ENCODE measurements at regions not wholly inside any gene's neighbourhood (a gene's known extent, or its start where the extent isn't known, plus 50 kb on each side); places are given as distances from the start of the nearest gene placed in this dataset.

GRCh38 chr2:129011466-129012061 lies 692.9 kb upstream of the HS6ST1 start:
- TF ChIP-seq, protein P1, sequence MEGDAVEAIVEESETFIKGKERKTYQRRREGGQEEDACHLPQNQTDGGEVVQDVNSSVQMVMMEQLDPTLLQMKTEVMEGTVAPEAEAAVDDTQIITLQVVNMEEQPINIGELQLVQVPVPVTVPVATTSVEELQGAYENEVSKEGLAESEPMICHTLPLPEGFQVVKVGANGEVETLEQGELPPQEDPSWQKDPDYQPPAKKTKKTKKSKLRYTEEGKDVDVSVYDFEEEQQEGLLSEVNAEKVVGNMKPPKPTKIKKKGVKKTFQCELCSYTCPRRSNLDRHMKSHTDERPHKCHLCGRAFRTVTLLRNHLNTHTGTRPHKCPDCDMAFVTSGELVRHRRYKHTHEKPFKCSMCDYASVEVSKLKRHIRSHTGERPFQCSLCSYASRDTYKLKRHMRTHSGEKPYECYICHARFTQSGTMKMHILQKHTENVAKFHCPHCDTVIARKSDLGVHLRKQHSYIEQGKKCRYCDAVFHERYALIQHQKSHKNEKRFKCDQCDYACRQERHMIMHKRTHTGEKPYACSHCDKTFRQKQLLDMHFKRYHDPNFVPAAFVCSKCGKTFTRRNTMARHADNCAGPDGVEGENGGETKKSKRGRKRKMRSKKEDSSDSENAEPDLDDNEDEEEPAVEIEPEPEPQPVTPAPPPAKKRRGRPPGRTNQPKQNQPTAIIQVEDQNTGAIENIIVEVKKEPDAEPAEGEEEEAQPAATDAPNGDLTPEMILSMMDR (IDR thresholded peaks at IDR 0.05): no peak
- TF ChIP-seq POLR2AphosphoS5 (IDR thresholded peaks at IDR 0.05) (no peak), POLR2A (IDR thresholded peaks at IDR 0.05) (no peak)
- Histone ChIP-seq H3K9me3 (no peaks in the 10 kb centered on the region), H3K4me3 (no peak overlapping the region), H3K27ac (no peak overlapping the region), H3K4me1 (replicated peaks) (no peaks in the 10 kb centered on the region), H3K36me3 (no peaks in the 10 kb centered on the region), H3K27me3 (replicated peaks; ENCODE audit: insufficient read depth) (no peaks in the 10 kb centered on the region)
- no peak for DNase-seq (ENCODE audit: low spot score)
- 82% methylated on average over 9 of the region's 9 CpGs for WGBS
- intact Hi-C loops (cut with DNase I): no loop called here

- intact Hi-C loops (cut with DNase I): no loop called here
- H3K9me3 ChIP-seq: no peaks in the 10 kb centered on the region
- no peaks in the 10 kb centered on the region for H3K4me1 ChIP-seq (replicated peaks)
- no peaks in the 10 kb centered on the region for H3K27me3 ChIP-seq (replicated peaks; ENCODE audit: insufficient read depth)
- DNase-seq (ENCODE audit: low spot score): no peak
- TF ChIP-seq POLR2A (IDR thresholded peaks at IDR 0.05): no peak
- TF ChIP-seq, protein P1 (IDR thresholded peaks at IDR 0.05): no peak
- TF ChIP-seq POLR2AphosphoS5 (IDR thresholded peaks at IDR 0.05): no peak
- WGBS: 64% methylated on average over 2 of the region's 2 CpGs
- H3K36me3 ChIP-seq: no peaks in the 10 kb centered on the region
- no peak overlapping the region for H3K4me3 ChIP-seq
- H3K27ac ChIP-seq: no peak overlapping the region
Measured at GRCh38 chr2:129014432-129014831, 695.8 kb upstream of the HS6ST1 start.

DNA sequence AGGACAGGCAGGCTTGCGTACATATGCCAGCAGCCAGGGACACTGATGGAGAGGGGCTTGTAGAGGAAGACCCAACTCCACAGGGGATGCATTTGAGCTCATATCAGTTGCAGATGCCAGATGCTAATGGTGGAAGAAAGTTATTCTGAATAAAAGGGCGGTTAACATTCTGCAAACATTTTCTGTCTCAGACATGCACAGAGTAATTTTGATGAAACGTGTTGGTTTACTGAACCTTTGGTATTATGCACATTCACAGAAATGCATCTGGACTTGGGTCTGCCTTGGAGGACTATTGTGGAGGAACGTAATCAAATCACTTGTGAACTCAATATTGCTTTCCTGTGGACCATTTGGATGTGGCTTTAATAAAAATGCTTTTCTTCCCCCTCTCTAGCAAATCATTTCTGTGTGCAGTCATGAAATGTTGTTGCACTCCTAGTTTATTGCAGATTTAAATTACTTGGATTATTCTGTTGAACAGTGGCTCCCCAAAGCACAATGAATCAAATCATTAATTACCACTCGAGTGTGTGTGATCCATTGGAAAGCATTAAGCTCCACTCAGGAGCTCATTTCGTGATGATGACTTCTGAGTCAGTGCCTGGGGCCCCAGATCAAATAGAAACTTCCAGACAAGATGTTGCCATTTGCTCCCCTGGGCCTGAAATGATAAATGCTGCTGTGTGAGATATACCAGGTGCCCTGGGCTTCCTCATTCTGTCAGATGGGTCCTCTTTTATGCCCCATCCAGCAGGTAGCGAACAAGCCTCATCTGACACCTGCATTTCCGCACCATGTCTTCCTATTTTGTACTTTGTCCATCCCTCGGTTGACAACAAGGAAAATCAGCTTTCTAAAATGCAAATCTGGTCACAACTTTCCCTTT lies 697.0 kb upstream of the HS6ST1 start:
- TF ChIP-seq, protein P1 (IDR thresholded peaks at IDR 0.05): no peak
- no peak for TF ChIP-seq POLR2A (IDR thresholded peaks at IDR 0.05)
- TF ChIP-seq POLR2AphosphoS5 (IDR thresholded peaks at IDR 0.05): no peak
- H3K27me3 ChIP-seq (replicated peaks; ENCODE audit: insufficient read depth): no peaks in the 10 kb centered on the region
- WGBS: 88% methylated on average over 9 of the region's 9 CpGs
- H3K36me3 ChIP-seq: no peaks in the 10 kb centered on the region
- no peaks in the 10 kb centered on the region for H3K4me1 ChIP-seq (replicated peaks)
- H3K4me3 ChIP-seq: no peak overlapping the region
- H3K9me3 ChIP-seq: no peaks in the 10 kb centered on the region
- no peak for DNase-seq (ENCODE audit: low spot score)
- intact Hi-C loops (cut with DNase I): no loop called here
- H3K27ac ChIP-seq: no peak overlapping the region

- no peaks in the 10 kb centered on the region for H3K9me3 ChIP-seq
- H3K27ac ChIP-seq: no peak overlapping the region
- H3K4me1 ChIP-seq (replicated peaks): no peaks in the 10 kb centered on the region
- H3K27me3 ChIP-seq (replicated peaks; ENCODE audit: insufficient read depth): no peaks in the 10 kb centered on the region
- H3K36me3 ChIP-seq: no peaks in the 10 kb centered on the region
- intact Hi-C loops (cut with DNase I): no loop called here
- DNase-seq (ENCODE audit: low spot score): no peak
- WGBS: 87% methylated on average over 4 of the region's 4 CpGs
- H3K4me3 ChIP-seq: no peak overlapping the region
- TF ChIP-seq POLR2AphosphoS5 (IDR thresholded peaks at IDR 0.05) (no peak), POLR2A (IDR thresholded peaks at IDR 0.05) (no peak)
- TF ChIP-seq, protein P1 (IDR thresholded peaks at IDR 0.05): no peak
Measured at GRCh38 chr2:129016972-129017371, 698.3 kb upstream of the HS6ST1 start.

Data from prostate gland (tissue), 2 donors.